ENCODE measurements at regions not wholly inside any gene's neighbourhood (a gene's known extent, or its start where the extent isn't known, plus 50 kb on each side); places are given as distances from the start of the nearest gene placed in this dataset.

GRCh38 chr6:137763436-137763835, 103.6 kb upstream of the TNFAIP3 start:
- DNase-seq, result no peak

DNA sequence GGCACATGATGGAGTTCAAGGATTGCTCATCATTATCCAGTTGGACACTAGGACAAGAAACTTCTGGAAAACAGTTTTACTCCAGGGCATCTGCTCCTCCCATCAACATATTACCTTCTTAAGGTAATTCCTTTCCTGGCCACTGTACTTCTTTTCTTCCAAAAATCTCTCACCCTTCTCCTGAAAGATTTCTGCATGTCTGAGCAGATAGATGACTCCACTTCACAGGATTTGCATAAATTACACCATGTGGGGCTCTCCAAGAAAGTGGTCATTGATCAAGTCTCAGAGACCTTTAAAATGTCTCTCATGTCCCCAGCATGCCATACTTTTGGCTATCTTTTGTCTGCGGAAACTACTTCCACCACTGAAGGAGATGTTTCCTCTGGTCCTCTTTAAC, 103.2 kb upstream of the TNFAIP3 start:
- DNase-seq, result no peak

GRCh38 chr6:137764464-137764863, 102.6 kb upstream of the TNFAIP3 start:
- DNase-seq, result no peak

DNA sequence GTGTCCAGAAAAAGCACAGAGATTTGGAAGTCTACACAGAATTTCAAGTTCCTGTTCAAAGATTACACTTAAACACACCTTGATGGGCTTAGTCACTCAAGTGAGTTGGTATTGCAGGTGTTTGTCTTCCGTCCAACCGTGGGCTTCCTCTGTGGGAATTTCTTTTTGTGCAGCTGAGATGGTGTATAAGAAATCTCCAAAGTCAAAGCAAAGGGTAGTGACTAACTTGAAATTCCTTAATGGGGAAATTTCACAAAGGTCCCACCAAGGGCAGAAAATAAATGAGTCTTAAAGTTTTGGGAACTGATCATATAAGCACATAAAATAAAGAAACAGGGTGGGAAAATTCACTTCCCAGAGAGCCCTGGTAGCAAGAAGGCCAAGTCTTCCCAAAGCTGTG, 102.0 kb upstream of the TNFAIP3 start:
- no peak for DNase-seq

- DNase-seq, result no peak
Observed at GRCh38 chr6:137766596-137767370, 100.3 kb upstream of the TNFAIP3 start.

DNA sequence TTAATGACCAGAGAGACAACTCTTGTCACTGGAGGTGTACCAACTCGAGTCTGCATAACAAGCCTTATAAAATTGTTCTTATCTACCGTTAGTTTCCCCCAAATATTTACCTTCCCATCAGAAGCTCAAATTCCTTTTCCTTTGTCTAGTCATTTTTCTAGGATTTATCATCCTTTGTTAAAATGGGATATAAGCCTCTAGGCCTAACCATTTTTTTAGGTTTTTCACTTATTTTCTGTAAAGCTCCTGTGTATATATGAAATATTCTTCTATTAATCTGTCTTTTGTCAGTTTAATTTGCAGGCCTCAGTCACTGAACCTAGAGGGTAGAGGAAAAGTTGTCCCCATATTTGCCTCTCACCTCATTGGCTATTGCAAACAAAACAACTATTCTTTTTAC, 99.6 kb upstream of the TNFAIP3 start:
- DNase-seq, result no peak

- no peak for DNase-seq
Observed at GRCh38 chr6:137767911-137768690, 99.0 kb upstream of the TNFAIP3 start.

GRCh38 chr6:137768935-137769334, 98.1 kb upstream of the TNFAIP3 start:
- DNase-seq, result no peak

GRCh38 chr6:137769797-137770362, 97.2 kb upstream of the TNFAIP3 start:
- DNase-seq, result no peak

GRCh38 chr6:137772541-137773250, 94.4 kb upstream of the TNFAIP3 start:
- no peak for DNase-seq

GRCh38 chr6:137775227-137775626, 91.8 kb upstream of the TNFAIP3 start:
- no peak for DNase-seq

- no peak for DNase-seq
Observed at GRCh38 chr6:137775720-137776119, 91.3 kb upstream of the TNFAIP3 start.

DNA sequence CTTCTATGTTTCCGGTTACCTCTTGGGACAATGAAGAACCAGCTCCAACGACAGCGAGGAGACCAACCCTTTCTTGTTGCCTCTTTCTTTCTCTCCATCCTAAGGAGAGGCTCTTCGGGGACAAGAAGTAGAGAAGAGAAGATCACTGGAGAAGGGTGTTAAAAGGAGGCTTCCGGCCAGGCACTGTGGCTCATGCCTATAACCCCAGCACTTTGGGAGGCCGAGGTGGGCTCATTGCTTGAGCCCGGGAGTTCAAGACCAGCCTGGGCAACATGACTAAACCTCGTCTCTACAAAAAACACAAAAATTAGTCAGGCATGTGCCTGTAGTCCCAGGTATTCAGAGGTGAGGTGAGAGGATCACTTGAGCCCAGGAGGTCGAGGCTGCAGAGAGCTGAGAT, 90.8 kb upstream of the TNFAIP3 start:
- DNase-seq, result no peak

- no peak for DNase-seq
Observed at GRCh38 chr6:137776786-137777686, 90.0 kb upstream of the TNFAIP3 start.

- no peak for DNase-seq
Observed at GRCh38 chr6:137777687-137778075, 89.4 kb upstream of the TNFAIP3 start.

GRCh38 chr6:137779982-137780381, 87.1 kb upstream of the TNFAIP3 start:
- DNase-seq, result no peak

DNA sequence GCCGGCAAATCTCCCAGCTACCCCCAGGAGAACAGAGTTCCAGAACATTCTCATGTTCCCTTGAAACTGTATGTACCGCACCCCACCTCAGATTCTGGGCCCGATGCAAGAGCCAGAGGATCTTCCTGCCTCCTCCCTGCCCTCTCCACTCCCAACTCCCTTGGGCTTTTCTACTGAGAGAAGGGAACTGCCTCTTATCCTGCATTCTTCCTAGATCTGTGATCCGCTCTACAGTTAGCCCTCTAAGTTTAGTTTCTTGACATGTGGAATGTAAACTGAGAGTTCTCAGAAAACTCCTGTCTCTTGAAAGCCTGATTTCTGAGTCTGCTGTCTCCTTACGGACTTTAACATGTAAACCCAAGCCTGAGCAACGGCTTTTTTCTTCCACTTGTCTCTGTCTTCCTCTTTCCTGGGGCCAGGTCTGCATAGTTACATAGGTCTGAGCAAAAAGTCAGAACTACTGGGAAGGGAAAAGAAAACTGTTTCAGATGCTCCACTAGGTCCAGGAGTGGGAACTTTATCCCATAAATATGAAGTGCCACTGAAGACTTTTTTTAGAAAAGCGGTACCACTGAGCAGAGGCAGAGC, 86.5 kb upstream of the TNFAIP3 start:
- no peak for DNase-seq

DNA sequence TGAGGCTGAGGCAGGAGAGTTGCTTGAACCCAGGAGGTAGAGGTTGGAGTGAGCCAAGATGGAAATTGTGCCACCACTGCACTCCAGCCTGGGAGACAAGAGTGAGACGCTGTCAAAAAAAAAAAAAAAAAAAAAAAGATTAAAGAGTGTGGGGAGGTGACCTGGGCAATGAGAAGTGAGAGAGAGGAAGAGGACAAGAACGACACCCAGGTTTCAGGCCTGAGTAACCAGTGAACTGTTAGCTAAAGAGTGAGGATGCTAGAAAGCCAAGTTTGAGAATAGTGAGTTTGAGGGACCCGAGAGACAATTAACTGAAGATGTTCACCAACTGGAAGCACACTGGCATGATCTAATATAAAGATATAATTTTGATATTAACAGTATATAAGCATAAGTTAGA, 85.4 kb upstream of the TNFAIP3 start:
- DNase-seq, result no peak

- DNase-seq, result no peak
Observed at GRCh38 chr6:137782166-137783039, 84.7 kb upstream of the TNFAIP3 start.

GRCh38 chr6:137783710-137784109, 83.3 kb upstream of the TNFAIP3 start:
- DNase-seq, result no peak

GRCh38 chr6:137784583-137784982, 82.5 kb upstream of the TNFAIP3 start:
- DNase-seq, result no peak

Measured in NCI-H774 (cell line).